ENCODE measurements at regions not wholly inside any gene's neighbourhood (a gene's known extent, or its start where the extent isn't known, plus 50 kb on each side); places are given as distances from the start of the nearest gene placed in this dataset.

GRCh38 chr12:24759155-24759554 lies 189.7 kb downstream of the BCAT1 start:
- no peak for TF ChIP-seq POLR2AphosphoS5 (IDR thresholded peaks at IDR 0.05)
- TF ChIP-seq, protein P1, sequence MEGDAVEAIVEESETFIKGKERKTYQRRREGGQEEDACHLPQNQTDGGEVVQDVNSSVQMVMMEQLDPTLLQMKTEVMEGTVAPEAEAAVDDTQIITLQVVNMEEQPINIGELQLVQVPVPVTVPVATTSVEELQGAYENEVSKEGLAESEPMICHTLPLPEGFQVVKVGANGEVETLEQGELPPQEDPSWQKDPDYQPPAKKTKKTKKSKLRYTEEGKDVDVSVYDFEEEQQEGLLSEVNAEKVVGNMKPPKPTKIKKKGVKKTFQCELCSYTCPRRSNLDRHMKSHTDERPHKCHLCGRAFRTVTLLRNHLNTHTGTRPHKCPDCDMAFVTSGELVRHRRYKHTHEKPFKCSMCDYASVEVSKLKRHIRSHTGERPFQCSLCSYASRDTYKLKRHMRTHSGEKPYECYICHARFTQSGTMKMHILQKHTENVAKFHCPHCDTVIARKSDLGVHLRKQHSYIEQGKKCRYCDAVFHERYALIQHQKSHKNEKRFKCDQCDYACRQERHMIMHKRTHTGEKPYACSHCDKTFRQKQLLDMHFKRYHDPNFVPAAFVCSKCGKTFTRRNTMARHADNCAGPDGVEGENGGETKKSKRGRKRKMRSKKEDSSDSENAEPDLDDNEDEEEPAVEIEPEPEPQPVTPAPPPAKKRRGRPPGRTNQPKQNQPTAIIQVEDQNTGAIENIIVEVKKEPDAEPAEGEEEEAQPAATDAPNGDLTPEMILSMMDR (IDR thresholded peaks at IDR 0.05), result no peak

Measured in stomach (tissue), 4 donors.